ENCODE measurements at regions not wholly inside any gene's neighbourhood (a gene's known extent, or its start where the extent isn't known, plus 50 kb on each side); places are given as distances from the start of the nearest gene placed in this dataset.

DNA sequence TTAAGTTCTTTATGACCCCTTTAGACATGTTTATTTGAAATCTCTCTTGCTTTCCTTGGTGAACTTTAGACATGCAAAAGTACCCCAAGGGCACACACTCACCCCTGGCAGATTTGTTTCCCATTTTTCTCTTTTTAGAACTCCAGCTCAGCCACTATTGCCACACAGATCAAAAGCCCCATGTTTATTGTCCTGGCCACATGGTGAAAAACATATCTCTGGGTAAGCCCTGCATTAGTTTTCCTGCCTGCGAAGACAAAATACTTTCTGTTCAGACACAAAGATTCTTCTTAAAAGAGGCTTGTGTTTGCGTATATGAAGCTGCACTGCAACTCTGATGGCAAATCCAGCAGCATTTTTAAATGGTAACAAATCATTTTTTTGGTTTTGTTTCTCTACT is 200.0 kb downstream of the POLR1F start:
- intact Hi-C loops (cut with micrococcal nuclease) = no loop called here
- H3K27me3 Mint-ChIP-seq (ENCODE audit: insufficient read depth, unreplicated experiment) = no peaks in the 10 kb centered on the region
- no peak for TF ChIP-seq CTCF (IDR thresholded peaks at IDR 0.05; ENCODE audit: unreplicated experiment)
- ChIA-PET POLR2A (no interaction called here), CTCF (no interaction called here)
- H3K4me1 Mint-ChIP-seq (ENCODE audit: insufficient read depth, unreplicated experiment) = peaks cover 7% of the 10 kb centered on the region
- H3K4me3 Mint-ChIP-seq (ENCODE audit: unreplicated experiment) = no peak overlapping the region
- H3K9me3 Mint-ChIP-seq (ENCODE audit: unreplicated experiment) = no peaks in the 10 kb centered on the region
- peak; percentile 50 for DNase-seq (ENCODE audit: unreplicated experiment)
- H3K27ac Mint-ChIP-seq (ENCODE audit: low read depth, unreplicated experiment) = peak overlapping the region; percentile 78
- BruUV-seq (replicated peaks) = no TSS peak
- no peaks in the 10 kb centered on the region for H3K36me3 Mint-ChIP-seq (ENCODE audit: insufficient read depth, unreplicated experiment)

GRCh38 chr7:19508124-19508523 is 200.7 kb downstream of the POLR1F start:
- peaks cover 7% of the 10 kb centered on the region for H3K4me1 Mint-ChIP-seq (ENCODE audit: insufficient read depth, unreplicated experiment)
- H3K36me3 Mint-ChIP-seq (ENCODE audit: insufficient read depth, unreplicated experiment) = no peaks in the 10 kb centered on the region
- H3K27ac Mint-ChIP-seq (ENCODE audit: low read depth, unreplicated experiment) = peak overlapping the region; percentile 78
- no peaks in the 10 kb centered on the region for H3K9me3 Mint-ChIP-seq (ENCODE audit: unreplicated experiment)
- TF ChIP-seq CTCF (IDR thresholded peaks at IDR 0.05; ENCODE audit: unreplicated experiment) = no peak
- CTCF ChIA-PET = no interaction called here
- DNase-seq (ENCODE audit: unreplicated experiment) = no peak
- POLR2A ChIA-PET = interaction anchor here (0.6 kb wide), 1 partner anchor 51 kb away, joined by 3 read pairs; no protein-coding TSS in a partner anchor
- H3K4me3 Mint-ChIP-seq (ENCODE audit: unreplicated experiment) = no peak overlapping the region
- H3K27me3 Mint-ChIP-seq (ENCODE audit: insufficient read depth, unreplicated experiment) = no peaks in the 10 kb centered on the region
- intact Hi-C loops (cut with micrococcal nuclease) = no loop called here
- BruUV-seq (replicated peaks) = no TSS peak

GRCh38 chr7:19491821-19492452 is 216.9 kb downstream of the POLR1F start:
- no peak overlapping the region for H3K27ac Mint-ChIP-seq (ENCODE audit: low read depth, unreplicated experiment)
- peaks cover 3% of the 10 kb centered on the region for H3K9me3 Mint-ChIP-seq (ENCODE audit: unreplicated experiment)
- POLR2A ChIA-PET = interaction anchor here (0.7 to 1.2 kb wide), 3 partner anchors 9 to 29 kb away, joined by 3 read pairs; no protein-coding TSS in a partner anchor
- no peaks in the 10 kb centered on the region for H3K36me3 Mint-ChIP-seq (ENCODE audit: insufficient read depth, unreplicated experiment)
- TF ChIP-seq CTCF (IDR thresholded peaks at IDR 0.05; ENCODE audit: unreplicated experiment) = peak; percentile 22
- no peaks in the 10 kb centered on the region for H3K27me3 Mint-ChIP-seq (ENCODE audit: insufficient read depth, unreplicated experiment)
- DNase-seq (ENCODE audit: unreplicated experiment) = peak; percentile 28
- no TSS peak for BruUV-seq (replicated peaks)
- no peak overlapping the region for H3K4me3 Mint-ChIP-seq (ENCODE audit: unreplicated experiment)
- CTCF ChIA-PET = interaction anchor here (0.6 to 2.9 kb wide), 21 partner anchors 9 to 1391 kb away, joined by 3 to 16 read pairs (median 4); no protein-coding TSS in a partner anchor
- intact Hi-C loops (cut with micrococcal nuclease) = loop anchor here (2.0 kb wide), 1 partner anchor 369 kb away; no protein-coding TSS in a partner anchor
- no peaks in the 10 kb centered on the region for H3K4me1 Mint-ChIP-seq (ENCODE audit: insufficient read depth, unreplicated experiment)

DNA sequence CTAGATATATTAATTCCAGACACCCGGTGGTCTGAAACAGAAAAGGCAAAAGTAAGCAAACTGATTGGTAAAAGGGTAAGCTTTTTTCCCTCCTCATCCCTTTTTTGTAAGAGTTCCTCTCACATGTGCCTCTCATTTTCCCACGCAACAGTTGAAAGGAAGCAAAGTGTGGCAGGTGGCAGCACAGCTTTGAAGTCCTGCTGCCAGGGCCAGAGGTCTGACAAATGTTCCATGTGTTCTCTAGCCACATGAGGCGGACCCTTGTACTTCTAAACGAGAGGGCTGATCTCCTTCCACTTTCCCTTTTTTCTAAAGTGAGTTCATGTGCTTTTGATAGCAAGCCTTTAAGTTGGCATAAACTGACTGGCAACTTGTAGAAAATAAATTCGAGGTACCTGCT is 217.5 kb downstream of the POLR1F start:
- CTCF ChIA-PET = interaction anchor here (0.6 to 2.9 kb wide), 16 partner anchors 9 to 1392 kb away, joined by 3 to 16 read pairs (median 4); partner anchors contain the start of gene TWIST1
- intact Hi-C loops (cut with micrococcal nuclease) = no loop called here
- Mint-ChIP-seq H3K27me3 (ENCODE audit: insufficient read depth, unreplicated experiment) (no peaks in the 10 kb centered on the region), H3K36me3 (ENCODE audit: insufficient read depth, unreplicated experiment) (no peaks in the 10 kb centered on the region), H3K27ac (ENCODE audit: low read depth, unreplicated experiment) (no peak overlapping the region), H3K4me3 (ENCODE audit: unreplicated experiment) (no peak overlapping the region), H3K4me1 (ENCODE audit: insufficient read depth, unreplicated experiment) (no peaks in the 10 kb centered on the region), H3K9me3 (ENCODE audit: unreplicated experiment) (peaks cover 7% of the 10 kb centered on the region)
- no peak for TF ChIP-seq CTCF (IDR thresholded peaks at IDR 0.05; ENCODE audit: unreplicated experiment)
- no peak for DNase-seq (ENCODE audit: unreplicated experiment)
- POLR2A ChIA-PET = interaction anchor here (0.7 to 1.2 kb wide), 2 partner anchors 9 to 19 kb away, joined by 3 read pairs; no protein-coding TSS in a partner anchor
- BruUV-seq (replicated peaks) = no TSS peak
